ENCODE measurements at regions not wholly inside any gene's neighbourhood (a gene's known extent, or its start where the extent isn't known, plus 50 kb on each side); places are given as distances from the start of the nearest gene placed in this dataset.

DNA sequence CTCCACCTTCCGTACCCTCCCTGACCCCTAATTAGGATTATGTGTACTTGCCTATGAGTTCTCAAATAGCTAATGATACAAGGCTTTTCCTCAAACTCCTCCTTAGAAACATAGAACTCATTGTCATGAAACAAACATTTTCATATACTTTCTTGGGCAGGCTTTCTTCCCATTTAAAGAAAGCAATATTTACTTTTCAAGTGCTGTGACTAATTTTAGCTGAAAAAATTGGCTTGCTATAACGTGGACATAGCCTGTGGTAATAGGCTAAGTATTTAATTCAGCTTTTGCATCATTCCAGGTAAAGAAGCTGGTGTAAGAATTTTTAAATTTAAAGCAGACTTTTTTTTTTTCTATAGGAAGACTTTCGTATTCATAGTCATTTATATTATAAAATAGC is 208.7 kb downstream of the SOX2 start:
- TF ChIP-seq, protein P1, sequence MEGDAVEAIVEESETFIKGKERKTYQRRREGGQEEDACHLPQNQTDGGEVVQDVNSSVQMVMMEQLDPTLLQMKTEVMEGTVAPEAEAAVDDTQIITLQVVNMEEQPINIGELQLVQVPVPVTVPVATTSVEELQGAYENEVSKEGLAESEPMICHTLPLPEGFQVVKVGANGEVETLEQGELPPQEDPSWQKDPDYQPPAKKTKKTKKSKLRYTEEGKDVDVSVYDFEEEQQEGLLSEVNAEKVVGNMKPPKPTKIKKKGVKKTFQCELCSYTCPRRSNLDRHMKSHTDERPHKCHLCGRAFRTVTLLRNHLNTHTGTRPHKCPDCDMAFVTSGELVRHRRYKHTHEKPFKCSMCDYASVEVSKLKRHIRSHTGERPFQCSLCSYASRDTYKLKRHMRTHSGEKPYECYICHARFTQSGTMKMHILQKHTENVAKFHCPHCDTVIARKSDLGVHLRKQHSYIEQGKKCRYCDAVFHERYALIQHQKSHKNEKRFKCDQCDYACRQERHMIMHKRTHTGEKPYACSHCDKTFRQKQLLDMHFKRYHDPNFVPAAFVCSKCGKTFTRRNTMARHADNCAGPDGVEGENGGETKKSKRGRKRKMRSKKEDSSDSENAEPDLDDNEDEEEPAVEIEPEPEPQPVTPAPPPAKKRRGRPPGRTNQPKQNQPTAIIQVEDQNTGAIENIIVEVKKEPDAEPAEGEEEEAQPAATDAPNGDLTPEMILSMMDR (IDR thresholded peaks at IDR 0.05), result no peak
- TF ChIP-seq NRF1 (IDR thresholded peaks at IDR 0.05; ENCODE audit: low read depth, low read length) (no peak), ELF1 (IDR thresholded peaks at IDR 0.05) (no peak), EP300 (IDR thresholded peaks at IDR 0.05; ENCODE audit: borderline replicate concordance in 1 of 2, low read depth in 1 of 2, low read length in 1 of 2) (no peak), POLR2AphosphoS5 (IDR thresholded peaks at IDR 0.05; ENCODE audit: low read depth, low read length) (no peak), SIN3A (IDR thresholded peaks at IDR 0.05; ENCODE audit: borderline replicate concordance, low read depth, low read length) (no peak), MXI1 (IDR thresholded peaks at IDR 0.05; ENCODE audit: low read depth, low read length) (no peak), FOSL2 (IDR thresholded peaks at IDR 0.05; ENCODE audit: borderline replicate concordance, low read depth) (no peak)
- TF ChIP-seq, protein P2, sequence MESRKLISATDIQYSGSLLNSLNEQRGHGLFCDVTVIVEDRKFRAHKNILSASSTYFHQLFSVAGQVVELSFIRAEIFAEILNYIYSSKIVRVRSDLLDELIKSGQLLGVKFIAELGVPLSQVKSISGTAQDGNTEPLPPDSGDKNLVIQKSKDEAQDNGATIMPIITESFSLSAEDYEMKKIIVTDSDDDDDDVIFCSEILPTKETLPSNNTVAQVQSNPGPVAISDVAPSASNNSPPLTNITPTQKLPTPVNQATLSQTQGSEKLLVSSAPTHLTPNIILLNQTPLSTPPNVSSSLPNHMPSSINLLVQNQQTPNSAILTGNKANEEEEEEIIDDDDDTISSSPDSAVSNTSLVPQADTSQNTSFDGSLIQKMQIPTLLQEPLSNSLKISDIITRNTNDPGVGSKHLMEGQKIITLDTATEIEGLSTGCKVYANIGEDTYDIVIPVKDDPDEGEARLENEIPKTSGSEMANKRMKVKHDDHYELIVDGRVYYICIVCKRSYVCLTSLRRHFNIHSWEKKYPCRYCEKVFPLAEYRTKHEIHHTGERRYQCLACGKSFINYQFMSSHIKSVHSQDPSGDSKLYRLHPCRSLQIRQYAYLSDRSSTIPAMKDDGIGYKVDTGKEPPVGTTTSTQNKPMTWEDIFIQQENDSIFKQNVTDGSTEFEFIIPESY (IDR thresholded peaks at IDR 0.05; ENCODE audit: borderline replicate concordance, low read depth), result no peak
- TF ChIP-seq, protein P3, sequence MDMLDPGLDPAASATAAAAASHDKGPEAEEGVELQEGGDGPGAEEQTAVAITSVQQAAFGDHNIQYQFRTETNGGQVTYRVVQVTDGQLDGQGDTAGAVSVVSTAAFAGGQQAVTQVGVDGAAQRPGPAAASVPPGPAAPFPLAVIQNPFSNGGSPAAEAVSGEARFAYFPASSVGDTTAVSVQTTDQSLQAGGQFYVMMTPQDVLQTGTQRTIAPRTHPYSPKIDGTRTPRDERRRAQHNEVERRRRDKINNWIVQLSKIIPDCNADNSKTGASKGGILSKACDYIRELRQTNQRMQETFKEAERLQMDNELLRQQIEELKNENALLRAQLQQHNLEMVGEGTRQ (IDR thresholded peaks at IDR 0.05; ENCODE audit: borderline replicate concordance, low read depth, low read length), result no peak

Measured in SK-N-SH (cell line).